HepG2 (cell line): ENCODE measurements at regions not wholly inside any gene's neighbourhood (a gene's known extent, or its start where the extent isn't known, plus 50 kb on each side); places are given as distances from the start of the nearest gene placed in this dataset.

Experiments
- ATAC-seq: fragments of 200-7000 bp; cut with Tn5 transposase; 3 replicates; pipeline ENCODE4 v1.9.1; 2020; ENCODE audit warnings: mild to moderate bottlenecking, moderate library complexity
- BruUV-seq: library from RNA; stranded (reverse); fragments of 400-500 nt; replicated peaks from 2 replicates; lab custom pipeline; 2021; lab: Mats Ljungman, UMichigan
- CTCF ChIA-PET: fragments of 300-600 bp; formaldehyde crosslinking; extraction: SDS; loops from one replicate; lab custom pipeline; 2021; ENCODE audit warnings: low total read pairs, inconsistent platforms, low intra/inter-chr PET ratio; lab: Yijun Ruan, JAX
- POLR2A ChIA-PET: fragments of 350-600 bp; sonication (Branson Sonifier 250); formaldehyde crosslinking; loops from one replicate; lab custom pipeline; 2020; ENCODE audit warnings: antibody characterized with exemption, inconsistent platforms; lab: Yijun Ruan, JAX
- DNase-seq: peaks from one replicate; pipeline ENCODE4 v3.0.0-alpha.2; 2015; ENCODE audit warnings: low spot score
- FAIRE-seq: peaks from 3 replicates; lab custom pipeline; 2011; peaks lifted over from hg19 to GRCh38; lab: Jason Lieb, UNC
- H2AFZ ChIP-seq: one replicate; pipeline ENCODE4 v1.6.1; 2011; ENCODE audit warnings: low read length, inconsistent platforms
- H3K27ac ChIP-seq: fragments of 300-600 bp; 3 replicates; pipeline ENCODE4 v1.8.0; 2011; ENCODE audit warnings: mixed run types, mild to moderate bottlenecking, mixed read lengths, low read length, inconsistent platforms; ENCODE audit not compliant: insufficient read depth; ENCODE audit errors: extremely low read length
- H3K27me3 ChIP-seq, 2 experiments: fragments of 200-600 bp in 1 of 2; 2 replicates in 1 of 2; 3 replicates in 1 of 2; pipeline versions ENCODE4 v1.6.0 to v1.8.0; 2011; ENCODE audit warnings: low read length in 2 of 2, mild to moderate bottlenecking in 2 of 2, moderate library complexity in 2 of 2, inconsistent platforms in 1 of 2; ENCODE audit not compliant: insufficient read depth in 2 of 2, control insufficient read depth in 1 of 2
- H3K36me3 ChIP-seq, 2 experiments: fragments of 200-600 bp in 1 of 2; replicated peaks in 1 of 2; 2 replicates in 1 of 2; 3 replicates in 1 of 2; pipeline versions ENCODE4 v1.5.1 to v1.8.0; 2011; ENCODE audit warnings: low read length in 2 of 2, inconsistent platforms in 1 of 2; ENCODE audit not compliant: insufficient read depth in 2 of 2, control insufficient read depth in 1 of 2
- H3K4me1 ChIP-seq: 2 replicates; pipeline ENCODE4 v1.5.1; 2012; ENCODE audit warnings: low read length, inconsistent platforms; ENCODE audit not compliant: insufficient read depth
- H3K4me2 ChIP-seq: 2 replicates; pipeline ENCODE4 v1.6.0; 2011; ENCODE audit warnings: low read depth, low read length, inconsistent platforms
- H3K4me3 ChIP-seq, 3 experiments: fragments of 200-600 bp in 1 of 3; sonication (generic), shearing (Covaris generic) in 1 of 3; replicated peaks in 1 of 3; 2 replicates each; pipeline ENCODE4 v1.5.1; 2011 to 2016; ENCODE audit warnings: low read length in 3 of 3, inconsistent platforms in 2 of 3, low read depth in 2 of 3, mild to moderate bottlenecking in 2 of 3, control low read depth in 1 of 3, mixed read lengths in 1 of 3; ENCODE audit not compliant: insufficient read depth in 1 of 3
- H3K79me2 ChIP-seq: one replicate; pipeline ENCODE4 v1.6.1; 2011; ENCODE audit warnings: low read length, inconsistent platforms; ENCODE audit not compliant: insufficient read depth
- H3K9ac ChIP-seq: 2 replicates; pipeline ENCODE4 v1.6.0; 2011; ENCODE audit warnings: mild to moderate bottlenecking, low read depth, low read length, inconsistent platforms; ENCODE audit not compliant: insufficient read depth
- H3K9me3 ChIP-seq: 2 replicates; pipeline ENCODE4 v1.5.1; 2012; ENCODE audit warnings: mild to moderate bottlenecking, low read length
- H4K20me1 ChIP-seq: 2 replicates; pipeline ENCODE4 v1.6.0; 2011; ENCODE audit warnings: inconsistent platforms, mild to moderate bottlenecking, low read length, moderate library complexity; ENCODE audit not compliant: insufficient read depth
- GRHL1 ChIP-seq: sonication (generic); formaldehyde crosslinking; conservative IDR thresholded peaks from 2 replicates; pipeline ENCODE4 v1.8.0; 2022; ENCODE audit warnings: missing genetic modification reagents
- KDM2A ChIP-seq: sonication (generic); formaldehyde crosslinking; IDR thresholded peaks from 2 replicates; pipeline ENCODE4 v1.4.0; 2020; ENCODE audit warnings: low read depth, missing genetic modification reagents, borderline replicate concordance
- MAFK ChIP-seq, 2 experiments: IDR thresholded peaks in 1 of 2; conservative IDR thresholded peaks in 1 of 2; 2 replicates each; pipeline ENCODE4 v1.6.1; 2011; ENCODE audit warnings: improper control_type of control experiment in 2 of 2, low read length in 2 of 2
- MAX ChIP-seq: IDR thresholded peaks from 2 replicates; pipeline ENCODE4 v1.6.1; 2012; ENCODE audit warnings: inconsistent platforms
- PPARG ChIP-seq: conservative IDR thresholded peaks from 2 replicates; pipeline ENCODE4 v1.6.1; 2016; ENCODE audit warnings: missing biosample characterization, missing genetic modification reagents
- SETDB1 ChIP-seq: sonication (generic); formaldehyde crosslinking; IDR thresholded peaks from 2 replicates; pipeline ENCODE4 v1.5.1; 2020; ENCODE audit warnings: missing genetic modification reagents, mild to moderate bottlenecking, borderline replicate concordance
- STAT6 ChIP-seq: sonication (generic); formaldehyde crosslinking; IDR thresholded peaks from 2 replicates; pipeline ENCODE4 v1.4.0; 2020; ENCODE audit warnings: missing genetic modification reagents, mild to moderate bottlenecking, borderline replicate concordance
- XBP1 ChIP-seq: sonication (generic); formaldehyde crosslinking; IDR thresholded peaks from 2 replicates; pipeline ENCODE4 v1.5.0; 2020; ENCODE audit warnings: missing genetic modification reagents
- ZNF724P ChIP-seq: sonication (generic); formaldehyde crosslinking; IDR thresholded peaks from 2 replicates; pipeline ENCODE4 v1.8.0; 2022; ENCODE audit warnings: missing genetic modification reagents, borderline replicate concordance
- ZNF83 ChIP-seq: sonication (generic); formaldehyde crosslinking; IDR thresholded peaks from 2 replicates; pipeline ENCODE4 v1.4.0; 2020; ENCODE audit warnings: missing genetic modification reagents, mild to moderate bottlenecking, borderline replicate concordance
- WGBS: methylation state at CpG from one replicate; pipeline ENCODE4 v1.1.6; 2017; ENCODE audit warnings: low lambda C conversion rate; 5-methylcytosine and 5-hydroxymethylcytosine counted together
- in situ Hi-C: cut with HindIII; loops from 2 replicates; pipeline ENCODE4 v1.10.0; 2017; ENCODE audit warnings: low pct_unique_long_range_greater_than_20kb; ENCODE audit not compliant: extremely low pct_ligation_motif_present
- intact Hi-C: fragments of 100-400 bp; cut with micrococcal nuclease; formaldehyde crosslinking; loops from one replicate; pipeline ENCODE4 v1.10.0; 2022; ENCODE audit not compliant: unreplicated experiment

- no peak for TF ChIP-seq PPARG (CRISPR knock-in tag)
These were observed 77.6 kb upstream of the RTL6 start (continued) for GRCh38 chr22:44575381-44576268.

GRCh38 chr22:44574640-44575380, 76.8 kb upstream of the RTL6 start:
- Histone ChIP-seq H3K9ac (no peak overlapping the region), H3K4me3 (no peak overlapping the region), H2AFZ (no peak overlapping the region), H3K79me2 (no peaks in the 10 kb centered on the region), H3K27me3 (peaks cover 5 to 64% of the 10 kb centered on the region in 2 experiments; a peak in 4 of 5 replicates), H3K9me3 (no peaks in the 10 kb centered on the region), H3K27ac (no peak overlapping the region), H3K4me2 (no peak overlapping the region), H4K20me1 (no peaks in the 10 kb centered on the region), H3K4me1 (no peaks in the 10 kb centered on the region), H3K36me3 (no peaks in the 10 kb centered on the region)
- DNase-seq: no peak
- no peak for ATAC-seq
- BruUV-seq: no TSS peak
- intact Hi-C loops: no loop called here
- POLR2A ChIA-PET: no interaction called here
- CTCF ChIA-PET: no interaction called here
- in situ Hi-C loops: no loop called here
- TF ChIP-seq KDM2A (CRISPR knock-in tag) (no peak), GRHL1 (CRISPR knock-in tag) (no peak), SETDB1 (CRISPR knock-in tag) (no peak), ZNF83 (CRISPR knock-in tag) (no peak), MAX (no peak), XBP1 (CRISPR knock-in tag) (no peak), MAFK (conservative IDR thresholded peaks at IDR 0.05 in 1 of 2, IDR thresholded peaks at IDR 0.05 in 1 of 2; ENCODE audit: low read length in 2 of 2) (0 out of 4 replicates have a peak, but pooled peaks of 1 of the 2 experiments have one; percentile 15), ZNF724P (CRISPR knock-in tag) (no peak), STAT6 (CRISPR knock-in tag) (no peak)
- TF ChIP-seq, all 625 proteins: peak for 1
- WGBS: 19% methylated on average over 7 of the region's 17 CpGs
- no peak for FAIRE-seq
